ENCODE measurements at regions not wholly inside any gene's neighbourhood (a gene's known extent, or its start where the extent isn't known, plus 50 kb on each side); places are given as distances from the start of the nearest gene placed in this dataset.

GRCh38 chr2:160792837-160793236 lies 299.2 kb upstream of the RBMS1 start:
- no peak for DNase-seq (ENCODE audit: low read depth)
- TF ChIP-seq, protein P1, sequence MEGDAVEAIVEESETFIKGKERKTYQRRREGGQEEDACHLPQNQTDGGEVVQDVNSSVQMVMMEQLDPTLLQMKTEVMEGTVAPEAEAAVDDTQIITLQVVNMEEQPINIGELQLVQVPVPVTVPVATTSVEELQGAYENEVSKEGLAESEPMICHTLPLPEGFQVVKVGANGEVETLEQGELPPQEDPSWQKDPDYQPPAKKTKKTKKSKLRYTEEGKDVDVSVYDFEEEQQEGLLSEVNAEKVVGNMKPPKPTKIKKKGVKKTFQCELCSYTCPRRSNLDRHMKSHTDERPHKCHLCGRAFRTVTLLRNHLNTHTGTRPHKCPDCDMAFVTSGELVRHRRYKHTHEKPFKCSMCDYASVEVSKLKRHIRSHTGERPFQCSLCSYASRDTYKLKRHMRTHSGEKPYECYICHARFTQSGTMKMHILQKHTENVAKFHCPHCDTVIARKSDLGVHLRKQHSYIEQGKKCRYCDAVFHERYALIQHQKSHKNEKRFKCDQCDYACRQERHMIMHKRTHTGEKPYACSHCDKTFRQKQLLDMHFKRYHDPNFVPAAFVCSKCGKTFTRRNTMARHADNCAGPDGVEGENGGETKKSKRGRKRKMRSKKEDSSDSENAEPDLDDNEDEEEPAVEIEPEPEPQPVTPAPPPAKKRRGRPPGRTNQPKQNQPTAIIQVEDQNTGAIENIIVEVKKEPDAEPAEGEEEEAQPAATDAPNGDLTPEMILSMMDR (conservative IDR thresholded peaks at IDR 0.05; ENCODE audit: low read length), result no peak
- no peak overlapping the region for H3K4me3 ChIP-seq (ENCODE audit: low read length)

DNA sequence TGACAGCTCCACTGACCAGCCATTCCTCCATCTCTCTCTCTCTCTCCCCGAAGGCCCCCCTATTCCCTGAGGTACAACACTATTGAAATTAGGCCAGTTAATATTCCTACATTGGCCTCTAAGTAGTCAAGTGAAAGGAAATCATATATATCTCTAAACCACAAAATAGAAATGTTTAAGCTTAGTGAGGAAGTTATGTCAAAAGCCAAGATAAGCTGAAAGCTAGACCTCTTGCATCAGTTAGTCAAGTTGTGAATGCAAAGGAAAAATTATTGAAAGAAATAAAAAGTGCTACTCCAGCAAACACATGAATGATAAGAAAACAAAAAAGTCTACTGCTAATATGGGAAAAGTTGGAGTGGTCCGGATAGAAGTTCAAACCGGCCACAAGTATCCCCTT lies 301.3 kb upstream of the RBMS1 start:
- TF ChIP-seq, protein P1 (conservative IDR thresholded peaks at IDR 0.05; ENCODE audit: low read length), result no peak
- H3K4me3 ChIP-seq (ENCODE audit: low read length), result no peak overlapping the region
- DNase-seq (ENCODE audit: low read depth), result no peak

- TF ChIP-seq, protein P1 (conservative IDR thresholded peaks at IDR 0.05; ENCODE audit: low read length), result no peak
- no peak for DNase-seq (ENCODE audit: low read depth)
- H3K4me3 ChIP-seq (ENCODE audit: low read length), result no peak overlapping the region
Measured at GRCh38 chr2:160803881-160804280, 310.3 kb upstream of the RBMS1 start.

DNA sequence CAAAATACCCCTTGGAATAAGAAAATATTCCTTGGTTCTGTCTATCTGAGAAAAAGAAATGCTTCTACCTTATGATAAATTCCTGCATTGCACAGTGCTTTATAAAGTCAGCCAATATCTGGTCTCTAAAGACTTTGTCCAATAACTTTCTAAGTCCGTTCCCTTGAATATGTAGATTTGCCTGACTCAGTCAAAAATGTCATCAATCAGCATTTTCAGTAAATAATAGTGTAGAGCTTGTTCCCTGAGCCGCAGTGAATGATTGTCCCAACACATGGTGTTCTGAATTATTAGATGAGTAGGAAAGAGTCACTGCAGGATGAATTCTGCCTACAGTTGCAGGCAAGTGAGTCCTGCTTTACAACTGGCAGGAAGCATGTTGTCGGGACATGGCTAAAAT lies 316.8 kb upstream of the RBMS1 start:
- TF ChIP-seq, protein P1 (conservative IDR thresholded peaks at IDR 0.05; ENCODE audit: low read length), result no peak
- no peak for DNase-seq (ENCODE audit: low read depth)
- no peak overlapping the region for H3K4me3 ChIP-seq (ENCODE audit: low read length)

- peak; percentile 5 for DNase-seq (ENCODE audit: low read depth)
- no peak overlapping the region for H3K4me3 ChIP-seq (ENCODE audit: low read length)
- TF ChIP-seq, protein P1 (conservative IDR thresholded peaks at IDR 0.05; ENCODE audit: low read length), result no peak
Measured at GRCh38 chr2:160812830-160813505, 319.4 kb upstream of the RBMS1 start.

DNA sequence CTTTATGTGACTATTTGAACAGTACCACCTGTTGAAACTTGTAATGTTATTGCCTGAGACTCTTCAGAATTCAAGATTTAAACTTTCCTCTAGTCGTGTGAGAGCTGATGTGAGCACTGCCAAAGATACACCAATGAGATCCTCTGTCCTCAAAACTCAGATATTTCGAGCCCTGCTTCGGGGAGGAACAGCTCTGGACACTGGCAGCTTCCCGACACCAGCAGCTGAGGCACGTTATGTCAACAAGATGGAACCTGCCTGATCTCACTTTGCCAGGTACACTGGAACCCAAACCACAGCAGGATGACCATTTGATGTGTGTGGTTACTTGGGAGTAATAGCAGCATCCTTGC lies 319.9 kb upstream of the RBMS1 start:
- TF ChIP-seq, protein P1 (conservative IDR thresholded peaks at IDR 0.05; ENCODE audit: low read length), result no peak
- no peak overlapping the region for H3K4me3 ChIP-seq (ENCODE audit: low read length)
- DNase-seq (ENCODE audit: low read depth), result no peak

GRCh38 chr2:160816916-160817499 lies 323.4 kb upstream of the RBMS1 start:
- no peak for DNase-seq (ENCODE audit: low read depth)
- TF ChIP-seq, protein P1 (conservative IDR thresholded peaks at IDR 0.05; ENCODE audit: low read length), result no peak
- no peak overlapping the region for H3K4me3 ChIP-seq (ENCODE audit: low read length)
